Ishikawa (cell line): ENCODE measurements at regions not wholly inside any gene's neighbourhood (a gene's known extent, or its start where the extent isn't known, plus 50 kb on each side); places are given as distances from the start of the nearest gene placed in this dataset.

ENCODE experiments used
- CEBPB ChIP-seq: IDR thresholded peaks from 2 replicates; pipeline ENCODE4 v1.6.1; 2012
- CREB1 ChIP-seq: IDR thresholded peaks from 2 replicates; pipeline ENCODE4 v1.6.1; 2012; ENCODE audit warnings: low read depth
- EGR1 ChIP-seq: IDR thresholded peaks from 2 replicates; pipeline ENCODE4 v1.6.1; 2012
- EP300 ChIP-seq: IDR thresholded peaks from 2 replicates; pipeline ENCODE4 v1.6.1; 2012; ENCODE audit warnings: borderline replicate concordance
- FOXM1 ChIP-seq: IDR thresholded peaks from 2 replicates; pipeline ENCODE4 v1.6.1; 2012; ENCODE audit warnings: low read depth, borderline replicate concordance
- MAX ChIP-seq: IDR thresholded peaks from 2 replicates; pipeline ENCODE4 v1.6.1; 2012
- NFIC ChIP-seq: IDR thresholded peaks from 2 replicates; pipeline ENCODE4 v1.6.1; 2012
- RAD21 ChIP-seq: IDR thresholded peaks from 2 replicates; pipeline ENCODE4 v1.6.1; 2012; ENCODE audit warnings: low read depth
- REST ChIP-seq: IDR thresholded peaks from 2 replicates; pipeline ENCODE4 v1.6.1; 2012; ENCODE audit warnings: low read depth, mild to moderate bottlenecking
- TAF1 ChIP-seq: IDR thresholded peaks from 2 replicates; pipeline ENCODE4 v1.6.1; 2012; ENCODE audit warnings: low read depth, mild to moderate bottlenecking
- TCF12 ChIP-seq: IDR thresholded peaks from 2 replicates; pipeline ENCODE4 v1.6.1; 2012; ENCODE audit warnings: low read depth
- TEAD4 ChIP-seq: IDR thresholded peaks from 2 replicates; pipeline ENCODE4 v1.6.1; 2012
- USF1 ChIP-seq: IDR thresholded peaks from 2 replicates; pipeline ENCODE4 v1.6.1; 2012
- YY1 ChIP-seq: IDR thresholded peaks from 2 replicates; pipeline ENCODE4 v1.6.1; 2012; ENCODE audit warnings: low read depth
- ZBTB7A ChIP-seq: IDR thresholded peaks from 2 replicates; pipeline ENCODE4 v1.6.1; 2012; ENCODE audit warnings: low read depth

- no peak for TF ChIP-seq CEBPB
- no peak for TF ChIP-seq TEAD4
- TF ChIP-seq EP300: no peak
- TF ChIP-seq NFIC: no peak
- TF ChIP-seq FOXM1: no peak
- no peak for TF ChIP-seq YY1
- no peak for TF ChIP-seq USF1
- TF ChIP-seq TCF12: no peak
- TF ChIP-seq REST: no peak
- no peak for TF ChIP-seq RAD21
- no peak for TF ChIP-seq TAF1
These were observed 66.8 kb upstream of the NEURL1B start for GRCh38 chr5:172573986-172574870.

DNA sequence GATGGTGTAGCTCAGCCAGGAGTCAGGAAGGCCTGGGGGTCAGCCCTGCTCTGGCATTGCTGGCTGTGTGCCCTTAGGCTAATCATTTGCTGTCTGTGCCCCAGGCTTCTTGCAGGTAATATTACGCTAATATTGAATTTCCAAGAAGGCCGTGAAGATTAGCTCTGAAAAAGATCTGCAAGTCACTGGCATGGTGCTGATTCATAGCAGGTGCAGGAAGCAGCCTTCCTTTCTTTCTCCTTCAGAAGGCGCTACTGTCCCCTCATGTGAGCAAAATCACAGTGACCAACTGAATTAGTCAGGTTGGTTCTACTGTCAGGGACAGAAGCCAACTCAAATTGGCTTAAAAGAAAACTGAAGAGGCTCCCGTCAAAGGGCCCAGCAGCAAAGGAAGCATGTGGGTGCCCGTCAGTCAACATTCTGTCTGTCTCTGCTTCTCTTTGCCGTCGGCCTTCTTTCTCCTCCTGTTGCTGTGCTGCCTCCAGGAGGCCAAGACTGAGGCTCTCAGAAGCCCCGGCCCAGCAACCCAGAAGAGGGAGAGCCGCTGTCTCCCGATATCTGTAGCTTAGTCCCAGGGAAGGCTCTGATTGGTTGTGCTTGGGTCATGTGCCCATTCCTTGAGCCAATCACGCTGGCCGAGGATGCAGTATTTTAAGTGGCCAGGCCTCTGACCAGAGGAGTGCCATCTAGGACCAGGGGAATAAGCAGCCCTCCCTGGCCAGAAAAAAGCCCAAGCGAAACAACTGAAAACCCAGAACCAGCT lies 67.8 kb upstream of the NEURL1B start:
- TF ChIP-seq TCF12: no peak
- TF ChIP-seq USF1: peak; percentile 84

GRCh38 chr5:172572440-172572839 lies 68.6 kb upstream of the NEURL1B start:
- TF ChIP-seq ZBTB7A (no peak), TCF12 (no peak), USF1 (no peak), RAD21 (no peak), CREB1 (no peak), TEAD4 (no peak), MAX (no peak), YY1 (no peak), EGR1 (no peak)

- no peak for TF ChIP-seq NFIC
- no peak for TF ChIP-seq TAF1
- no peak for TF ChIP-seq FOXM1
- no peak for TF ChIP-seq REST
- no peak for TF ChIP-seq TEAD4
- no peak for TF ChIP-seq EGR1
- TF ChIP-seq CEBPB: no peak
- TF ChIP-seq YY1: no peak
These were observed 69.2 kb upstream of the NEURL1B start for GRCh38 chr5:172571892-172572291.

- TF ChIP-seq FOXM1 (no peak), TCF12 (no peak), ZBTB7A (no peak), EP300 (no peak), YY1 (no peak), EGR1 (no peak), USF1 (no peak), TAF1 (no peak), CEBPB (no peak), RAD21 (no peak), CREB1 (no peak), REST (no peak), MAX (no peak), TEAD4 (no peak), NFIC (no peak)
These were observed 69.7 kb upstream of the NEURL1B start for GRCh38 chr5:172571413-172571812.
